ENCODE measurements at regions not wholly inside any gene's neighbourhood (a gene's known extent, or its start where the extent isn't known, plus 50 kb on each side); places are given as distances from the start of the nearest gene placed in this dataset.

DNA sequence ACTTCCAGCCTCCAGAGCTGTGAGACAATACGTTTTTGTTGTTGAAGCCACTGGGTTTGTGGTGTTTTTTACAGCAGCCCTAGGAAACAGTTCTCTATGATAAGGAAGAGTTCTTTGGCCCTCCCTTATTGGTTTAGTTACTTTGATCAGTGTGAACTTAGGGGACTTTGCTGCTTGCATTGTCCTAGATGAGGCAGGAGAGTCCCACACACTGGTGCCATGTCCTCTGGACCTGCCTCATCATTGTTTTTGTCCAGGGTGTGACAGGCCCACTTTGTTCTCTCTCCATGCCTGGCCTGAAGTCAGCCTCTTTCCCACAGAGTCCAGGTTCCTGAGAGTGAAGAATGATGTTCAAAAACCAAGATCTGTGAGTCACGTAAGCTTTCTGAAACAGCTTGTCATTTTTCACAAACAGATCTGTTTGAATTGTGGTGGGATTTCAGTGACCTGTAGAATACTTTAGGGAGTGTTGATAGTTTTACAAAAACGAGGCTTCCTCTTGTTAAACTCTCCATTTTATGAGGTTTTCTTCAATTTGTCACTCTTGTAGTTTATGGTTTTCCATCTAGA lies 63.8 kb downstream of the ING1 start (continued):
- TF ChIP-seq, protein P1, sequence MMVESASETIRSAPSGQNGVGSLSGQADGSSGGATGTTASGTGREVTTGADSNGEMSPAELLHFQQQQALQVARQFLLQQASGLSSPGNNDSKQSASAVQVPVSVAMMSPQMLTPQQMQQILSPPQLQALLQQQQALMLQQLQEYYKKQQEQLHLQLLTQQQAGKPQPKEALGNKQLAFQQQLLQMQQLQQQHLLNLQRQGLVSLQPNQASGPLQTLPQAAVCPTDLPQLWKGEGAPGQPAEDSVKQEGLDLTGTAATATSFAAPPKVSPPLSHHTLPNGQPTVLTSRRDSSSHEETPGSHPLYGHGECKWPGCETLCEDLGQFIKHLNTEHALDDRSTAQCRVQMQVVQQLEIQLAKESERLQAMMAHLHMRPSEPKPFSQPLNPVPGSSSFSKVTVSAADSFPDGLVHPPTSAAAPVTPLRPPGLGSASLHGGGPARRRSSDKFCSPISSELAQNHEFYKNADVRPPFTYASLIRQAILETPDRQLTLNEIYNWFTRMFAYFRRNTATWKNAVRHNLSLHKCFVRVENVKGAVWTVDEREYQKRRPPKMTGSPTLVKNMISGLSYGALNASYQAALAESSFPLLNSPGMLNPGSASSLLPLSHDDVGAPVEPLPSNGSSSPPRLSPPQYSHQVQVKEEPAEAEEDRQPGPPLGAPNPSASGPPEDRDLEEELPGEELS (CRISPR knock-in tag; IDR thresholded peaks at IDR 0.05), result peak; percentile 48
- peak; percentile 39; the same call in 1 of the 2 replicates for TF ChIP-seq HNF4G (IDR thresholded peaks at IDR 0.05; ENCODE audit: borderline replicate concordance, low read depth, low read length)
- no peak for TF ChIP-seq HNF4G (CRISPR knock-in tag; IDR thresholded peaks at IDR 0.05; ENCODE audit: borderline replicate concordance, low read depth)
- TF ChIP-seq, protein P2, sequence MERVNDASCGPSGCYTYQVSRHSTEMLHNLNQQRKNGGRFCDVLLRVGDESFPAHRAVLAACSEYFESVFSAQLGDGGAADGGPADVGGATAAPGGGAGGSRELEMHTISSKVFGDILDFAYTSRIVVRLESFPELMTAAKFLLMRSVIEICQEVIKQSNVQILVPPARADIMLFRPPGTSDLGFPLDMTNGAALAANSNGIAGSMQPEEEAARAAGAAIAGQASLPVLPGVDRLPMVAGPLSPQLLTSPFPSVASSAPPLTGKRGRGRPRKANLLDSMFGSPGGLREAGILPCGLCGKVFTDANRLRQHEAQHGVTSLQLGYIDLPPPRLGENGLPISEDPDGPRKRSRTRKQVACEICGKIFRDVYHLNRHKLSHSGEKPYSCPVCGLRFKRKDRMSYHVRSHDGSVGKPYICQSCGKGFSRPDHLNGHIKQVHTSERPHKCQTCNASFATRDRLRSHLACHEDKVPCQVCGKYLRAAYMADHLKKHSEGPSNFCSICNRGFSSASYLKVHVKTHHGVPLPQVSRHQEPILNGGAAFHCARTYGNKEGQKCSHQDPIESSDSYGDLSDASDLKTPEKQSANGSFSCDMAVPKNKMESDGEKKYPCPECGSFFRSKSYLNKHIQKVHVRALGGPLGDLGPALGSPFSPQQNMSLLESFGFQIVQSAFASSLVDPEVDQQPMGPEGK (CRISPR knock-in tag; IDR thresholded peaks at IDR 0.05), result 0 out of 2 replicates have a peak, but pooled peaks have one; percentile 14
- peak; percentile 47; the same call in 1 of the 2 replicates for TF ChIP-seq EHMT2 (IDR thresholded peaks at IDR 0.05; ENCODE audit: borderline replicate concordance, low read depth, low read length)
- TF ChIP-seq SP5 (CRISPR knock-in tag; IDR thresholded peaks at IDR 0.05; ENCODE audit: borderline replicate concordance, low read depth), result peak; percentile 76; the same call in 1 of the 2 replicates
- peak; percentile 38; the same call in 1 of the 2 replicates for TF ChIP-seq SALL1 (CRISPR knock-in tag; IDR thresholded peaks at IDR 0.05)
- TF ChIP-seq ZNF501 (CRISPR knock-in tag; IDR thresholded peaks at IDR 0.05), result no peak
- peak; percentile 68 for TF ChIP-seq TCF7 (IDR thresholded peaks at IDR 0.05; ENCODE audit: low read depth)
- peak; percentile 56 for TF ChIP-seq TEAD3 (CRISPR knock-in tag; optimal IDR thresholded peaks at IDR 0.05; ENCODE audit: borderline replicate concordance)
- TF ChIP-seq TBX2 (CRISPR knock-in tag; IDR thresholded peaks at IDR 0.05; ENCODE audit: borderline replicate concordance), result peak; percentile 39; the same call in 1 of the 2 replicates
- TF ChIP-seq, protein P3, sequence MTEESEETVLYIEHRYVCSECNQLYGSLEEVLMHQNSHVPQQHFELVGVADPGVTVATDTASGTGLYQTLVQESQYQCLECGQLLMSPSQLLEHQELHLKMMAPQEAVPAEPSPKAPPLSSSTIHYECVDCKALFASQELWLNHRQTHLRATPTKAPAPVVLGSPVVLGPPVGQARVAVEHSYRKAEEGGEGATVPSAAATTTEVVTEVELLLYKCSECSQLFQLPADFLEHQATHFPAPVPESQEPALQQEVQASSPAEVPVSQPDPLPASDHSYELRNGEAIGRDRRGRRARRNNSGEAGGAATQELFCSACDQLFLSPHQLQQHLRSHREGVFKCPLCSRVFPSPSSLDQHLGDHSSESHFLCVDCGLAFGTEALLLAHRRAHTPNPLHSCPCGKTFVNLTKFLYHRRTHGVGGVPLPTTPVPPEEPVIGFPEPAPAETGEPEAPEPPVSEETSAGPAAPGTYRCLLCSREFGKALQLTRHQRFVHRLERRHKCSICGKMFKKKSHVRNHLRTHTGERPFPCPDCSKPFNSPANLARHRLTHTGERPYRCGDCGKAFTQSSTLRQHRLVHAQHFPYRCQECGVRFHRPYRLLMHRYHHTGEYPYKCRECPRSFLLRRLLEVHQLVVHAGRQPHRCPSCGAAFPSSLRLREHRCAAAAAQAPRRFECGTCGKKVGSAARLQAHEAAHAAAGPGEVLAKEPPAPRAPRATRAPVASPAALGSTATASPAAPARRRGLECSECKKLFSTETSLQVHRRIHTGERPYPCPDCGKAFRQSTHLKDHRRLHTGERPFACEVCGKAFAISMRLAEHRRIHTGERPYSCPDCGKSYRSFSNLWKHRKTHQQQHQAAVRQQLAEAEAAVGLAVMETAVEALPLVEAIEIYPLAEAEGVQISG (CRISPR knock-in tag; IDR thresholded peaks at IDR 0.05), result peak; percentile 48; the same call in 1 of the 2 replicates
- peak; percentile 24; the same call in 1 of the 2 replicates for TF ChIP-seq FOXO1 (CRISPR knock-in tag; IDR thresholded peaks at IDR 0.05)
- TF ChIP-seq LCORL (IDR thresholded peaks at IDR 0.05), result no peak
- TF ChIP-seq LCORL (CRISPR knock-in tag; IDR thresholded peaks at IDR 0.05), result peak; percentile 36; the same call in 1 of the 2 replicates
- TF ChIP-seq ZNF24 (IDR thresholded peaks at IDR 0.05), result no peak
- peak; percentile 36; the same call in 1 of the 2 replicates for TF ChIP-seq HOXA3 (CRISPR knock-in tag; IDR thresholded peaks at IDR 0.05)
- no peak for TF ChIP-seq SOX6 (IDR thresholded peaks at IDR 0.05)
- peak; percentile 85 for TF ChIP-seq SOX6 (CRISPR knock-in tag; IDR thresholded peaks at IDR 0.05)
- TF ChIP-seq CREM (IDR thresholded peaks at IDR 0.05), result peak; percentile 44; the same call in 1 of the 2 replicates
- TF ChIP-seq CREM (CRISPR knock-in tag; IDR thresholded peaks at IDR 0.05), result no peak
- 0 out of 2 replicates have a peak, but pooled peaks have one; percentile 31 for TF ChIP-seq DPF2 (CRISPR knock-in tag; IDR thresholded peaks at IDR 0.05; ENCODE audit: borderline replicate concordance, low read depth)
- TF ChIP-seq YEATS4 (CRISPR knock-in tag; IDR thresholded peaks at IDR 0.05; ENCODE audit: borderline replicate concordance), result 0 out of 2 replicates have a peak, but pooled peaks have one; percentile 18
- 0 out of 2 replicates have a peak, but pooled peaks have one; percentile 27 for TF ChIP-seq ZNF644 (CRISPR knock-in tag; IDR thresholded peaks at IDR 0.05; ENCODE audit: low read depth)
- no peak for TF ChIP-seq FOXA3 (CRISPR knock-in tag; IDR thresholded peaks at IDR 0.05)
- TF ChIP-seq HNF4A (CRISPR knock-in tag; IDR thresholded peaks at IDR 0.05), result peak; percentile 56

Data from HepG2 (cell line).